IMR-90 (cell line): ENCODE measurements at regions not wholly inside any gene's neighbourhood (a gene's known extent, or its start where the extent isn't known, plus 50 kb on each side); places are given as distances from the start of the nearest gene placed in this dataset.

Experiments used
- ATAC-seq: fragments of 200-7000 bp; cut with Tn5 transposase; 2 replicates; pipeline ENCODE4 v1.9.1; 2020; ENCODE audit warnings: low read depth, mild to moderate bottlenecking, moderate library complexity
- BruUV-seq: library from RNA; stranded (reverse); fragments of 400-500 nt; replicated peaks from 2 replicates; lab custom pipeline; 2021; lab: Mats Ljungman, UMichigan
- CTCF ChIA-PET: fragments of 300-600 bp; formaldehyde crosslinking; extraction: SDS; loops from one replicate; lab custom pipeline; 2021; ENCODE audit warnings: antibody characterized with exemption; lab: Yijun Ruan, JAX
- POLR2A ChIA-PET: fragments of 300-600 bp; sonication (Branson Sonifier 250); formaldehyde crosslinking; loops from one replicate; lab custom pipeline; 2022; ENCODE audit warnings: antibody characterized with exemption; ENCODE audit not compliant: unreplicated experiment; lab: Charles Lee
- DNase-seq: peaks from one replicate; pipeline ENCODE4 v3.0.0; 2013
- H2AFZ ChIP-seq: replicated peaks from 2 replicates; pipeline ENCODE3; 2013; ENCODE audit warnings: low read length, mild to moderate bottlenecking; ENCODE audit not compliant: poor library complexity
- H2AK5ac ChIP-seq: 2 replicates; pipeline ENCODE4 v1.6.1; 2013; ENCODE audit warnings: low read depth, low read length, inconsistent platforms
- H2AK9ac ChIP-seq: replicated peaks from 2 replicates; pipeline ENCODE3; 2013; ENCODE audit warnings: mild to moderate bottlenecking, low read depth, low read length, moderate library complexity; ENCODE audit not compliant: poor library complexity
- H2BK120ac ChIP-seq: 2 replicates; pipeline ENCODE4 v1.6.1; 2013; ENCODE audit warnings: low read depth, low read length, inconsistent platforms
- H2BK15ac ChIP-seq: 3 replicates; pipeline ENCODE4 v1.6.1; 2013; ENCODE audit warnings: low read depth, low read length, inconsistent platforms
- H2BK20ac ChIP-seq: 2 replicates; pipeline ENCODE4 v1.6.1; 2013; ENCODE audit warnings: low read depth, mild to moderate bottlenecking, inconsistent platforms, low read length, moderate library complexity
- H2BK5ac ChIP-seq: 2 replicates; pipeline ENCODE4 v1.6.1; 2013; ENCODE audit warnings: mild to moderate bottlenecking, low read depth, low read length, inconsistent platforms; ENCODE audit not compliant: poor library complexity, severe bottlenecking
- H3K14ac ChIP-seq: replicated peaks from 2 replicates; pipeline ENCODE4 v1.6.1; 2013; ENCODE audit warnings: low read depth, low read length, inconsistent platforms
- H3K18ac ChIP-seq: 2 replicates; pipeline ENCODE4 v1.6.1; 2013; ENCODE audit warnings: low read depth, low read length, control low read depth
- H3K23ac ChIP-seq: 2 replicates; pipeline ENCODE4 v1.6.1; 2013; ENCODE audit warnings: low read depth, low read length, inconsistent platforms
- H3K27ac ChIP-seq: 2 replicates; pipeline ENCODE4 v1.5.1; 2013; ENCODE audit warnings: mild to moderate bottlenecking, control low read depth, low read length; ENCODE audit not compliant: insufficient read depth
- H3K27me3 ChIP-seq: 2 replicates; pipeline ENCODE4 v1.6.1; 2013; ENCODE audit warnings: low read length; ENCODE audit not compliant: control insufficient read depth, insufficient read depth
- H3K36me3 ChIP-seq: 2 replicates; pipeline ENCODE4 v1.6.1; 2013; ENCODE audit warnings: low read length, mixed read lengths; ENCODE audit not compliant: control insufficient read depth, insufficient read depth
- H3K4ac ChIP-seq: 2 replicates; pipeline ENCODE4 v1.6.1; 2013; ENCODE audit warnings: low read depth, low read length, inconsistent platforms
- H3K4me1 ChIP-seq: 2 replicates; pipeline ENCODE4 v1.6.1; 2013; ENCODE audit warnings: low read length, mixed read lengths; ENCODE audit not compliant: control insufficient read depth, insufficient read depth
- H3K4me2 ChIP-seq: 2 replicates; pipeline ENCODE4 v1.6.1; 2013; ENCODE audit warnings: low read depth, mild to moderate bottlenecking, control low read depth, low read length, moderate library complexity
- H3K4me3 ChIP-seq: 2 replicates; pipeline ENCODE4 v1.5.1; 2013; ENCODE audit warnings: low read depth, mild to moderate bottlenecking, control low read depth, low read length, moderate library complexity; ENCODE audit not compliant: insufficient read depth
- H3K56ac ChIP-seq: 2 replicates; pipeline ENCODE4 v1.6.1; 2013; ENCODE audit warnings: low read length, inconsistent platforms; ENCODE audit not compliant: insufficient read depth; ENCODE audit errors: extremely low read depth
- H3K79me1 ChIP-seq, 2 experiments: 2 replicates each; pipeline ENCODE4 v1.6.1; 2013; ENCODE audit warnings: low read length in 2 of 2, inconsistent platforms in 1 of 2, low read depth in 1 of 2
- H3K9ac ChIP-seq: 2 replicates; pipeline ENCODE4 v1.6.1; 2013; ENCODE audit warnings: low read depth, low read length, control low read depth
- H3K9me1 ChIP-seq: 2 replicates; pipeline ENCODE4 v1.6.1; 2013; ENCODE audit warnings: low read length, inconsistent platforms; ENCODE audit not compliant: insufficient read depth
- H3K9me3 ChIP-seq: 2 replicates; pipeline ENCODE4 v1.6.1; 2013; ENCODE audit warnings: low read length; ENCODE audit not compliant: control insufficient read depth, insufficient read depth
- H4K20me1 ChIP-seq: 2 replicates; pipeline ENCODE4 v1.6.1; 2013; ENCODE audit warnings: low read length, inconsistent platforms; ENCODE audit not compliant: insufficient read depth
- H4K5ac ChIP-seq: 2 replicates; pipeline ENCODE4 v1.6.1; 2013; ENCODE audit warnings: mild to moderate bottlenecking, low read depth, low read length, control low read depth
- H4K8ac ChIP-seq, 2 experiments: 2 replicates each; pipeline ENCODE4 v1.6.1; 2013; ENCODE audit warnings: low read depth in 2 of 2, low read length in 2 of 2, control low read depth in 1 of 2, inconsistent platforms in 1 of 2
- H4K91ac ChIP-seq: 2 replicates; pipeline ENCODE4 v1.6.1; 2013; ENCODE audit warnings: low read depth, low read length, inconsistent platforms; ENCODE audit not compliant: insufficient read depth
- BHLHE40 ChIP-seq: fragments of 150-350 bp; IDR thresholded peaks from 2 replicates; pipeline ENCODE4 v1.6.1; 2016; ENCODE audit warnings: mild to moderate bottlenecking, low read depth, low read length
- CEBPB ChIP-seq: IDR thresholded peaks from 2 replicates; pipeline ENCODE4 v1.6.1; 2012; ENCODE audit warnings: low read depth, low read length, improper control_type of control experiment
- CHD1 ChIP-seq: IDR thresholded peaks from 2 replicates; pipeline ENCODE4 v1.6.1; 2012; ENCODE audit warnings: low read depth, low read length, improper control_type of control experiment
- FOS ChIP-seq: fragments of 150-350 bp; IDR thresholded peaks from 2 replicates; pipeline ENCODE4 v1.6.1; 2016; ENCODE audit warnings: low read depth, low read length
- MAFK ChIP-seq: IDR thresholded peaks from 2 replicates; pipeline ENCODE4 v1.6.1; 2012; ENCODE audit warnings: low read depth, low read length, improper control_type of control experiment
- MAZ ChIP-seq: IDR thresholded peaks from 2 replicates; pipeline ENCODE4 v1.6.1; 2012; ENCODE audit warnings: low read depth, mild to moderate bottlenecking, low read length, improper control_type of control experiment, moderate library complexity, borderline replicate concordance
- MXI1 ChIP-seq: IDR thresholded peaks from 2 replicates; pipeline ENCODE4 v1.6.1; 2012; ENCODE audit warnings: low read depth, mild to moderate bottlenecking, low read length, moderate library complexity, borderline replicate concordance
- NFE2L2 ChIP-seq: fragments of 150-350 bp; IDR thresholded peaks from 2 replicates; pipeline ENCODE4 v1.6.1; 2016; ENCODE audit warnings: low read depth, mild to moderate bottlenecking, low read length
- POLR2A ChIP-seq: IDR thresholded peaks from 2 replicates; pipeline ENCODE4 v1.6.1; 2012; ENCODE audit warnings: mild to moderate bottlenecking, low read depth, low read length
- RAD21 ChIP-seq: IDR thresholded peaks from 2 replicates; pipeline ENCODE4 v1.6.1; 2012; ENCODE audit warnings: low read length, improper control_type of control experiment
- RCOR1 ChIP-seq: IDR thresholded peaks from 2 replicates; pipeline ENCODE4 v1.6.1; 2012; ENCODE audit warnings: mild to moderate bottlenecking, low read length, improper control_type of control experiment; ENCODE audit not compliant: insufficient replicate concordance
- RFX5 ChIP-seq: IDR thresholded peaks from 2 replicates; pipeline ENCODE4 v1.8.0; 2012; ENCODE audit warnings: low read depth, mild to moderate bottlenecking, low read length, moderate library complexity
- SMC3 ChIP-seq: fragments of 150-350 bp; IDR thresholded peaks from 2 replicates; pipeline ENCODE4 v1.6.1; 2016; ENCODE audit warnings: low read depth, mild to moderate bottlenecking, antibody characterized with exemption, low read length, moderate library complexity
- WGBS, 2 experiments: methylation state at CpG; one replicate each; pipeline versions ENCODE4 v1.1.5 to v1.1.7; 2013; ENCODE audit warnings: missing lambda C conversion rate in 2 of 2; ENCODE audit not compliant: insufficient read length in 1 of 2; ENCODE audit errors: extremely low coverage in 2 of 2; 5-methylcytosine and 5-hydroxymethylcytosine counted together
- dilution Hi-C: fragments of 300-500 bp; cut with HindIII; formaldehyde crosslinking; loops from one replicate; pipeline ENCODE4 v1.14.3; 2018; ENCODE audit warnings: low sequenced_read_pairs; ENCODE audit not compliant: unreplicated experiment
- in situ Hi-C: fragments of 300-500 bp; cut with MboI; formaldehyde crosslinking; loops from 3 replicates; pipeline ENCODE4 v1.14.3; 2019; ENCODE audit warnings: low sequenced_read_pairs, inconsistent platforms, mixed read lengths
- intact Hi-C: fragments of 100-400 bp; cut with micrococcal nuclease; formaldehyde crosslinking; loops from 2 replicates; pipeline ENCODE4 v1.10.0; 2022
- TF ChIP-seq, protein P1 (sequence below): fragments of 150-350 bp; IDR thresholded peaks from 2 replicates; pipeline ENCODE4 v1.6.1; 2017; ENCODE audit warnings: mild to moderate bottlenecking, antibody characterized with exemption, low read length, low read depth
- TF ChIP-seq, protein P2 (sequence below): fragments of 150-350 bp; IDR thresholded peaks from 2 replicates; pipeline ENCODE4 v1.6.1; 2016; ENCODE audit warnings: low read depth, mild to moderate bottlenecking, low read length, moderate library complexity, borderline replicate concordance
- TF ChIP-seq, protein P3 (sequence below): conservative IDR thresholded peaks from 2 replicates; pipeline ENCODE4 v1.5.1; 2012; ENCODE audit warnings: mild to moderate bottlenecking, low read depth, low read length, improper control_type of control experiment

DNA sequence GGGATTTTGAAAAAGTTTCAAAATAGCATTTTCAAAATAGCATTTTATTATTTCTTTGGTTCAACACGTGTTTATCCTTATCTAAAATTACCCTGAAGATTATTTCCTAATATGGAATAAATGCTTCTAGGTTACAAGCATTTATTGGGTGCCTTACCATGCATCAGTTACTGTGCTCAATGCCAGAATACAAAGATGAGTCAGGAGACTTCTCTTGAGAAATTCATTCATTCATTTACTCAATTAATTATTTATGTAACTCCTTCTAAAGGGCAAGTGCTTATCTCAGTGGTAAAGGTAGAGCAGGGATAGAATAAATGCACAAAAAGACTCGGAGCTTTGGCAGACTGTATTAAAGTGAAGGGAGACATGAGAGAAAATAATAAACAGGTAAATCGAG lies 150.1 kb upstream of the PDE7B start:
- Histone ChIP-seq H2AK5ac (no peak overlapping the region), H4K91ac (no peak overlapping the region), H3K27ac (no peak overlapping the region), H3K4me3 (no peak overlapping the region), H2BK20ac (no peak overlapping the region), H3K9me1 (no peaks in the 10 kb centered on the region), H3K18ac (no peak overlapping the region), H3K56ac (no peak overlapping the region), H3K4ac (no peak overlapping the region), H3K9ac (no peak overlapping the region), H3K27me3 (no peaks in the 10 kb centered on the region), H3K79me1 (no peaks in the 10 kb centered on the region), H2BK5ac (no peak overlapping the region), H2AK9ac (no peak overlapping the region), H4K20me1 (no peaks in the 10 kb centered on the region), H4K8ac (no peak overlapping the region), H3K4me1 (no peaks in the 10 kb centered on the region), H2BK120ac (no peak overlapping the region), H3K14ac (no peak overlapping the region), H2AFZ (no peak overlapping the region), H3K4me2 (no peak overlapping the region), H3K36me3 (no peaks in the 10 kb centered on the region), H4K5ac (no peak overlapping the region), H2BK15ac (no peak overlapping the region), H3K9me3 (no peaks in the 10 kb centered on the region), H3K23ac (no peak overlapping the region)
- WGBS, 2 experiments, result 100% methylated on average over 1 of the region's 3 CpGs; no CpG with 5 or more reads in 1 of the 2 experiments
- dilution Hi-C loops (no loop called here), in situ Hi-C loops (no loop called here), intact Hi-C loops (no loop called here)
- CTCF ChIA-PET, result no interaction called here
- TF ChIP-seq NFE2L2 (no peak), MXI1 (no peak), RCOR1 (no peak), BHLHE40 (no peak), RAD21 (no peak), CEBPB (no peak), POLR2A (no peak), SMC3 (no peak), CHD1 (no peak), MAZ (no peak), FOS (no peak), RFX5 (no peak), MAFK (no peak)
- TF ChIP-seq, protein P1, sequence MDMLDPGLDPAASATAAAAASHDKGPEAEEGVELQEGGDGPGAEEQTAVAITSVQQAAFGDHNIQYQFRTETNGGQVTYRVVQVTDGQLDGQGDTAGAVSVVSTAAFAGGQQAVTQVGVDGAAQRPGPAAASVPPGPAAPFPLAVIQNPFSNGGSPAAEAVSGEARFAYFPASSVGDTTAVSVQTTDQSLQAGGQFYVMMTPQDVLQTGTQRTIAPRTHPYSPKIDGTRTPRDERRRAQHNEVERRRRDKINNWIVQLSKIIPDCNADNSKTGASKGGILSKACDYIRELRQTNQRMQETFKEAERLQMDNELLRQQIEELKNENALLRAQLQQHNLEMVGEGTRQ, result no peak
- TF ChIP-seq, protein P2, sequence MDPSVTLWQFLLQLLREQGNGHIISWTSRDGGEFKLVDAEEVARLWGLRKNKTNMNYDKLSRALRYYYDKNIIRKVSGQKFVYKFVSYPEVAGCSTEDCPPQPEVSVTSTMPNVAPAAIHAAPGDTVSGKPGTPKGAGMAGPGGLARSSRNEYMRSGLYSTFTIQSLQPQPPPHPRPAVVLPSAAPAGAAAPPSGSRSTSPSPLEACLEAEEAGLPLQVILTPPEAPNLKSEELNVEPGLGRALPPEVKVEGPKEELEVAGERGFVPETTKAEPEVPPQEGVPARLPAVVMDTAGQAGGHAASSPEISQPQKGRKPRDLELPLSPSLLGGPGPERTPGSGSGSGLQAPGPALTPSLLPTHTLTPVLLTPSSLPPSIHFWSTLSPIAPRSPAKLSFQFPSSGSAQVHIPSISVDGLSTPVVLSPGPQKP, result no peak
- TF ChIP-seq, protein P3, sequence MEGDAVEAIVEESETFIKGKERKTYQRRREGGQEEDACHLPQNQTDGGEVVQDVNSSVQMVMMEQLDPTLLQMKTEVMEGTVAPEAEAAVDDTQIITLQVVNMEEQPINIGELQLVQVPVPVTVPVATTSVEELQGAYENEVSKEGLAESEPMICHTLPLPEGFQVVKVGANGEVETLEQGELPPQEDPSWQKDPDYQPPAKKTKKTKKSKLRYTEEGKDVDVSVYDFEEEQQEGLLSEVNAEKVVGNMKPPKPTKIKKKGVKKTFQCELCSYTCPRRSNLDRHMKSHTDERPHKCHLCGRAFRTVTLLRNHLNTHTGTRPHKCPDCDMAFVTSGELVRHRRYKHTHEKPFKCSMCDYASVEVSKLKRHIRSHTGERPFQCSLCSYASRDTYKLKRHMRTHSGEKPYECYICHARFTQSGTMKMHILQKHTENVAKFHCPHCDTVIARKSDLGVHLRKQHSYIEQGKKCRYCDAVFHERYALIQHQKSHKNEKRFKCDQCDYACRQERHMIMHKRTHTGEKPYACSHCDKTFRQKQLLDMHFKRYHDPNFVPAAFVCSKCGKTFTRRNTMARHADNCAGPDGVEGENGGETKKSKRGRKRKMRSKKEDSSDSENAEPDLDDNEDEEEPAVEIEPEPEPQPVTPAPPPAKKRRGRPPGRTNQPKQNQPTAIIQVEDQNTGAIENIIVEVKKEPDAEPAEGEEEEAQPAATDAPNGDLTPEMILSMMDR, result no peak
- no peak for ATAC-seq
- DNase-seq, result no peak
- BruUV-seq, result no TSS peak
- POLR2A ChIA-PET, result no interaction called here
